ENCODE measurements at regions not wholly inside any gene's neighbourhood (a gene's known extent, or its start where the extent isn't known, plus 50 kb on each side); places are given as distances from the start of the nearest gene placed in this dataset.

- no peak for TF ChIP-seq POLR2A (IDR thresholded peaks at IDR 0.05)
- TF ChIP-seq, protein P1, sequence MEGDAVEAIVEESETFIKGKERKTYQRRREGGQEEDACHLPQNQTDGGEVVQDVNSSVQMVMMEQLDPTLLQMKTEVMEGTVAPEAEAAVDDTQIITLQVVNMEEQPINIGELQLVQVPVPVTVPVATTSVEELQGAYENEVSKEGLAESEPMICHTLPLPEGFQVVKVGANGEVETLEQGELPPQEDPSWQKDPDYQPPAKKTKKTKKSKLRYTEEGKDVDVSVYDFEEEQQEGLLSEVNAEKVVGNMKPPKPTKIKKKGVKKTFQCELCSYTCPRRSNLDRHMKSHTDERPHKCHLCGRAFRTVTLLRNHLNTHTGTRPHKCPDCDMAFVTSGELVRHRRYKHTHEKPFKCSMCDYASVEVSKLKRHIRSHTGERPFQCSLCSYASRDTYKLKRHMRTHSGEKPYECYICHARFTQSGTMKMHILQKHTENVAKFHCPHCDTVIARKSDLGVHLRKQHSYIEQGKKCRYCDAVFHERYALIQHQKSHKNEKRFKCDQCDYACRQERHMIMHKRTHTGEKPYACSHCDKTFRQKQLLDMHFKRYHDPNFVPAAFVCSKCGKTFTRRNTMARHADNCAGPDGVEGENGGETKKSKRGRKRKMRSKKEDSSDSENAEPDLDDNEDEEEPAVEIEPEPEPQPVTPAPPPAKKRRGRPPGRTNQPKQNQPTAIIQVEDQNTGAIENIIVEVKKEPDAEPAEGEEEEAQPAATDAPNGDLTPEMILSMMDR (IDR thresholded peaks at IDR 0.05) = no peak
These were observed 270.6 kb upstream of the RGMA start for GRCh38 chr15:93359425-93360131.
